Natural killer cell treated with Interleukin-12 subunit alpha and Interleukin-12 subunit beta and Interleukin-15 and Interleukin-18, amount 100 ng/mL, for 72 hours (primary cell): ENCODE measurements at regions not wholly inside any gene's neighbourhood (a gene's known extent, or its start where the extent isn't known, plus 50 kb on each side); places are given as distances from the start of the nearest gene placed in this dataset.

Source experiments
- ATAC-seq, 2 donors: fragments of 150-1000 bp; cut with Tn5 transposase in 1 of 2; sonication (Bioruptor Pico), chemical (Tn5 transposase) in 1 of 2; 2 replicates each; pipeline ENCODE4 v1.10.0; 2021
- DNase-seq: peaks from one replicate; pipeline ENCODE4 v3.0.0; 2022; ENCODE audit warnings: low spot score
- H3K27ac Mint-ChIP-seq, 2 donors: 1 replicate in 1 of 2; 2 replicates in 1 of 2; pipeline ENCODE4 v1.8.0; 2022; ENCODE audit warnings: mixed read lengths in 2 of 2, mild to moderate bottlenecking in 1 of 2, moderate library complexity in 1 of 2
- H3K27me3 Mint-ChIP-seq, 2 donors: 1 replicate in 1 of 2; 2 replicates in 1 of 2; pipeline ENCODE4 v1.8.0; 2022; ENCODE audit warnings: mixed read lengths in 2 of 2
- H3K36me3 Mint-ChIP-seq: one replicate; pipeline ENCODE4 v1.8.0; 2022; ENCODE audit warnings: mixed read lengths
- H3K4me1 Mint-ChIP-seq, 2 donors: 1 replicate in 1 of 2; 2 replicates in 1 of 2; pipeline ENCODE4 v1.8.0; 2022; ENCODE audit warnings: low read depth in 2 of 2, mixed read lengths in 2 of 2, mild to moderate bottlenecking in 1 of 2
- H3K4me3 Mint-ChIP-seq: one replicate; pipeline ENCODE4 v1.8.0; 2022; ENCODE audit warnings: mixed read lengths
- H3K9me3 Mint-ChIP-seq: 2 replicates; pipeline ENCODE4 v1.8.0; 2022; ENCODE audit warnings: mixed read lengths

DNA sequence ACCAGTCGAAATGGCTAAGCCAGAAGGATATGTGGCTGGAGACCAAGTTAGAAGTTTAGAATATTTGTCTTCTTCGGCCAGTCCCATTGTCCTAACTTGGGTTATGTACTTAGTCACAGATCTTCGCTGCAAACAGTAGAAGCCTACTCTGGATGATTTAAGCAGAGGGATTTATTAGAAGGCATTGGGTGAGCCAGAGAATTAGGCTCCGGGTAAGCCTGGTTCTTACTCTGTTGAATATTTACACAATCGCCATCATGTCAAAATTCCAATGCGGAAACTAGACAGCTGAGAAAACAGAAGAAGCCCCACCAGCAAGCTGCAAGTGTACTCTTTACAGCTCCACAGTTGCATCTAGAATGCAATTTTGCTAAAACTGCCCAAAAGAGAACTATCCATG, 276.6 kb downstream of the CMPK2 start:
- Mint-ChIP-seq H3K36me3 (no peaks in the 10 kb centered on the region), H3K27ac (no peak overlapping the region), H3K4me3 (no peak overlapping the region), H3K9me3 (peaks cover 4% of the 10 kb centered on the region), H3K27me3 (peaks cover 0 to 8% of the 10 kb centered on the region in 2 donors), H3K4me1 (no peaks in the 10 kb centered on the region)
- no peak for DNase-seq
- ATAC-seq, result no peak

DNA sequence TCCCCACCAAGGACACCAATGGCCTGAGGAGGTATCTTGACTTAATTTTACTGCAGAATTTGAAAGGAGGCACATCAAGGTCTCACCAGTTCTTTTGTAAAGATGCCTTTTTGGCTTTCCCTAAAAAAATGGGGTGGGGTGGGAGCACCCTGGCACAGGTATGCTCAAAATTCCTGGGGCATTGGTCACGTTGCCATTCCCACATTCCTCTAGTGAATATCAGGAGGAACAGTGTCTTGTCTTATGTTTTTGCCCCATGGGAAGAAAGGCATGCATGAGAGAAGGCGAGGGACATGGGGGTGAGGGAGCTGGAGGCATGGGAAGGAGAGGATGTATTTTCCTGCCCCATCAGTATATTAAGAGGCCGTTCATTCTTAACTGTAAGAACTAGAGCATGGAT, 275.3 kb downstream of the CMPK2 start:
- Mint-ChIP-seq H3K4me3 (no peak overlapping the region), H3K4me1 (no peaks in the 10 kb centered on the region), H3K36me3 (no peaks in the 10 kb centered on the region), H3K27me3 (peaks cover 0 to 8% of the 10 kb centered on the region in 2 donors), H3K9me3 (peaks cover 4% of the 10 kb centered on the region), H3K27ac (no peak overlapping the region)
- no peak for ATAC-seq
- no peak for DNase-seq

DNA sequence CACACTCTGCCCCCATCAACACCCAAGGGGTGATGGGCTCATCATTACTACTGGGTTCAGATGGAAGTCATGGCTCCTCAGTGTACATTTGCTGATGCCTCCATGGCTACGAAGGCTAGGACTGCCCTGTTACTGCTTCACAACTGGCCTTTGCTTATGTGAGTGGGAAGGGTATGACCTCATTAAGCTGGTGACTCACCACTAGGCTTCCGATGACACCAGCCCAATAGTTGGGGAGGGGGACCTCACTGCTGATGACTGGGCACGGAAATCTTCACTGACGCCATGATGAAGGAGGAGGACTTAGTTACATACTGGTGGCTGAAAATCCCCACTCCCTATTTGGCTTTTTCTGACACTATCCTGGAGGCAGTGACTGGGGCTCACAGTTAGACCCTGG, 263.2 kb downstream of the CMPK2 start:
- Mint-ChIP-seq H3K27me3 (no peaks in the 10 kb centered on the region), H3K9me3 (no peaks in the 10 kb centered on the region), H3K36me3 (no peaks in the 10 kb centered on the region), H3K4me1 (no peaks in the 10 kb centered on the region), H3K4me3 (no peak overlapping the region), H3K27ac (no peak overlapping the region)
- no peak for DNase-seq
- ATAC-seq, result no peak

GRCh38 chr2:6605836-6606505, 259.7 kb downstream of the CMPK2 start:
- no peak for ATAC-seq

GRCh38 chr2:6617794-6618193, 247.9 kb downstream of the CMPK2 start:
- H3K4me1 Mint-ChIP-seq, result no peaks in the 10 kb centered on the region
- peaks cover 0 to 6% of the 10 kb centered on the region in 2 donors for H3K27me3 Mint-ChIP-seq
- H3K9me3 Mint-ChIP-seq, result peaks cover 7% of the 10 kb centered on the region
- H3K4me3 Mint-ChIP-seq, result no peak overlapping the region
- no peaks in the 10 kb centered on the region for H3K36me3 Mint-ChIP-seq
- no peak overlapping the region for H3K27ac Mint-ChIP-seq
- DNase-seq, result no peak
- ATAC-seq, result no peak

More at GRCh38 chr2:6605836-6606505, 259.7 kb downstream of the CMPK2 start:
- DNase-seq, result no peak
- H3K9me3 Mint-ChIP-seq, result peaks cover 2% of the 10 kb centered on the region
- H3K4me3 Mint-ChIP-seq, result no peak overlapping the region
- no peaks in the 10 kb centered on the region for H3K36me3 Mint-ChIP-seq
- H3K27me3 Mint-ChIP-seq, result no peaks in the 10 kb centered on the region
- H3K4me1 Mint-ChIP-seq, result no peaks in the 10 kb centered on the region
- H3K27ac Mint-ChIP-seq, result no peak overlapping the region

DNA sequence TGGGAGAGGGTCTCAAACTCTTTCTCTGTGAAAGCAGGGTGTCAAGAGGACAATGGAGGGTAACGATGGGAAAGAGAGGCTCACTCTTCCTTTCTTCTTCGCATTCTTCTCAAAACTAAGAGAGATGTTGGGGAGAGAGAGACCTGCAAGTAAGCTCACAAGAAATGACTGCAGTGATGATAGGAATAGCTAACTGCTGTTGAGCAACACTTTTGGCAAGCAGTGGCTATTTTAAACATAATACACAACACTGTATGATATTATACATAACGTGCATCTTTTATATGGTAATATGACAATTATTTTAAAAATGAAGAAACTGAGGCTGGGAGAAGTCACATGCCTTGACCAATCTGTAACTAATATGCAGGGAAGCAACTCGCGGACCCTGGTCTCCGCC, 247.5 kb downstream of the CMPK2 start:
- ATAC-seq (no peak), DNase-seq (no peak)
- Mint-ChIP-seq H3K9me3 (peaks cover 4% of the 10 kb centered on the region), H3K4me3 (no peak overlapping the region), H3K27me3 (peaks cover 0 to 6% of the 10 kb centered on the region in 2 donors), H3K36me3 (no peaks in the 10 kb centered on the region), H3K4me1 (no peaks in the 10 kb centered on the region), H3K27ac (no peak overlapping the region)

DNA sequence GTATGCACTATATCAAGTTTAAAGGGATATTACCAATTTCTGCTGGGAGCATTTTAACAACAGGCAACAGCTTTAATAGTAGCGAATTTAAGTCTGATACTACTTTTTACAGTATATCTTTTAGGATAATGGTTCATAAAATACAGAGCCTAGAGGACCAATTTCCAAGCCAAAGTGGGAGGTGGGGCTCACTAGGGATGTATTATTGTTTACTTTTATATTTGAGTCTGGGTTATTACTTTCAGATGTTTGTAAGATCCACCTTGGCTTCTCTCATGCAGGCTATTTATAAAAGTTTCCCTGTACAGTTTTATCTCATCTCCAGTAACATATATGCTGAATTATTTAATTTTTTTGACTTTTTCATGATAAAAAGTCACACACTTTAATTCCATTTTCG, 242.0 kb downstream of the CMPK2 start:
- H3K36me3 Mint-ChIP-seq, result no peaks in the 10 kb centered on the region

GRCh38 chr2:6626401-6627012, 239.2 kb downstream of the CMPK2 start:
- no peak overlapping the region for H3K27ac Mint-ChIP-seq
- no peaks in the 10 kb centered on the region for H3K4me1 Mint-ChIP-seq
- ATAC-seq, result no peak
- DNase-seq, result no peak
- H3K9me3 Mint-ChIP-seq, result no peaks in the 10 kb centered on the region
- no peaks in the 10 kb centered on the region for H3K36me3 Mint-ChIP-seq
- no peak overlapping the region for H3K4me3 Mint-ChIP-seq
- H3K27me3 Mint-ChIP-seq, result peaks cover 0 to 23% of the 10 kb centered on the region in 2 donors

More for the DNA sequence above, 242.0 kb downstream of the CMPK2 start:
- Mint-ChIP-seq H3K4me1 (no peaks in the 10 kb centered on the region), H3K27ac (no peak overlapping the region), H3K4me3 (no peak overlapping the region), H3K9me3 (no peaks in the 10 kb centered on the region), H3K27me3 (peaks cover 0 to 6% of the 10 kb centered on the region in 2 donors)
- ATAC-seq, result no peak
- no peak for DNase-seq

DNA sequence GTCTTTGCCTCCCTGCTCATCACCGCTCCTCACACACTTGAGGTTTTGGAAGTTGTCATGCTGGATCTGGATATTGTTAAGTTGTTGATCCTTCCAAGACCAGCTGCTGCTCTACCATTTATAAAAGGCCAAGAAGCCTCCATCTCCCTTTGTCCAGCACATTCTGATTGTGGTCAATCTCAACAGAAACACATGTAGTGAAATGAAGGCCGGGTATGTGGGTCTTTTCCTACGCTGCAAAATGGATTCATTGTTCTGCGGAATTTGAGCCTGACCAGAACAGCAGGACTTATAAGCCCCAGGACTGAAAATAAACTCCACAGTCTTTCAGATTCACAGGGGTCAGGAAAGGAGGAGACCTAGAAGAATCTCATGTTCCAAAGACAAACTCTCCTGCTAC, 238.4 kb downstream of the CMPK2 start:
- H3K27me3 Mint-ChIP-seq, result peaks cover 0 to 23% of the 10 kb centered on the region in 2 donors
- no peaks in the 10 kb centered on the region for H3K4me1 Mint-ChIP-seq
- no peak overlapping the region for H3K4me3 Mint-ChIP-seq
- ATAC-seq (no peak), DNase-seq (no peak)
- H3K36me3 Mint-ChIP-seq, result no peaks in the 10 kb centered on the region
- H3K27ac Mint-ChIP-seq, result no peak overlapping the region
- H3K9me3 Mint-ChIP-seq, result no peaks in the 10 kb centered on the region

DNA sequence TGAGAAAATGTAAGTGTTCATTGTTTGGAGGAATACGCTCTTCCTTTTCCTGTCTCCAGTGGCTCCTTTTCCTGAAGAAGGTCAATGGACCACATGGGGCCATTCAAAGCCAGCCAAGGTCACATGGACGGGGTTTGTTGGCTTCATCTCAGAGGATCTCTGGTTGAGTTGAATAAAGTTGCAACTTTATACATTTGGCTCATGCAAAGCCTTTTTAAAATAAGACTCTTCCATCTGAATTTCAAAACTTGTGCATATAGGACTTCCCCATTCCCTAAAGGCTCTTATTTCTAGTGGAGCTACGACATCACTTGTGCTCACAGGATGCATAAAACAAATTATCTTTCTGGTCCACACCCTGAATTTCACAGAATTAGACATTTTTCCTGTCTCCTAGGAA, 235.5 kb downstream of the CMPK2 start:
- DNase-seq, result no peak
- H3K4me1 Mint-ChIP-seq, result no peaks in the 10 kb centered on the region
- H3K27ac Mint-ChIP-seq, result no peak overlapping the region
- H3K27me3 Mint-ChIP-seq, result peaks cover 0 to 23% of the 10 kb centered on the region in 2 donors
- no peak for ATAC-seq
- no peaks in the 10 kb centered on the region for H3K9me3 Mint-ChIP-seq
- no peaks in the 10 kb centered on the region for H3K36me3 Mint-ChIP-seq
- H3K4me3 Mint-ChIP-seq, result no peak overlapping the region

GRCh38 chr2:6635296-6635695, 230.4 kb downstream of the CMPK2 start:
- no peak overlapping the region for H3K27ac Mint-ChIP-seq
- peaks cover 0 to 15% of the 10 kb centered on the region in 2 donors for H3K27me3 Mint-ChIP-seq
- DNase-seq, result no peak
- H3K4me1 Mint-ChIP-seq, result no peaks in the 10 kb centered on the region
- H3K4me3 Mint-ChIP-seq, result no peak overlapping the region
- no peak for ATAC-seq
- H3K36me3 Mint-ChIP-seq, result no peaks in the 10 kb centered on the region
- H3K9me3 Mint-ChIP-seq, result no peaks in the 10 kb centered on the region

DNA sequence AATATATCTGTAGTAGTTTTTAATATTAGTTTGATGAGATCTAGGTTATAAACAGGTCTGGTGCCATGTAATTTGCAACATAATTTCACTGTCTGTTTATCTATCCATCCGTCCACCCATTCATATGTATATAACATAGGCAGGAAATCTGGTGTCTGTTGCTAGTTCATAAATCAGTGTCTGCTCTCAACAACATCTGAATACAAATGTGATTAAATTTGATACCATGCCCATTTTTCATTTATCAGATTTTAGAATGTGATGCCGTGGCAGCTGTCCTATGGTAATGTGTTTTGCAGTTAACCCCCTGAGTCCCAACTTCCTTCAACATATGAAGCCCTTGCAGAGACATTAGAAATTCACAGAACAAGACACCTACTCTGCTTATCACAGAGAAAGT, 228.4 kb downstream of the CMPK2 start:
- Mint-ChIP-seq H3K4me1 (no peaks in the 10 kb centered on the region), H3K27ac (no peak overlapping the region), H3K4me3 (no peak overlapping the region), H3K9me3 (no peaks in the 10 kb centered on the region), H3K27me3 (peaks cover 2 to 15% of the 10 kb centered on the region in 2 donors), H3K36me3 (no peaks in the 10 kb centered on the region)
- DNase-seq (no peak), ATAC-seq (no peak)

DNA sequence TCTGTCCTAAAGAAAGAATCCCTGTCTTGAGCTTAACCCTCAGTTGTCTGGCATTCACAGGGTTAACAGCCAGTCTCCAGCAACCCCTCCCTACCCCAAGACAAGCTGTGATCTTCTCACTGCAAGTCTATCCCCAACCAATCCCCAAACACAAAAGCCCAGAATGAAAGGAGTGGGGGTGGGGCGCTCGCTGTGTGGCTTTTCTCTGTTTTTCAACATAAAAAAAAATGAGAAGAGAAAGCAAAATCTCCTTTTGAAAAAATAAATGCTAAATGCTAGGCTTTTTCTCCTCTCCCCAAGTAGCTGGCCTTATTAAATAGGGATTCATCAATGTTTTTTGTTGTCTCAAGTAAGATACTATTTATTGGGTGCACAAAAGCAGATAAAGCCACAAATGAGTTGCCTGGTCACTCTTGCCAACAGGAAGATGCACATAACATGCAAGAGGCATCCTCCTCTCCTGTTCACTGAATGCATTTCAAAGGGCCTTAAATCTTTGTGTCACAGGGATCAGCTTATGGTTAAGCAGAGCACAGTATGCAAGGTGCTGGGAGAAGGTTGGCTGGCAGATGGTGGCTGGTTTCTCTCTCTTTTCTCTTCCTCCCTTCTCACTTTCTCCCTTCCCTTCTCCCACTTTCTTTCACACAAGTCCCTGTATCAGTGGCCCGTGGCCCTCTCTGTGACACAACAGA, 225.6 kb downstream of the CMPK2 start:
- ATAC-seq (no peak), DNase-seq (no peak)
- no peaks in the 10 kb centered on the region for H3K9me3 Mint-ChIP-seq
- no peak overlapping the region for H3K4me3 Mint-ChIP-seq
- no peaks in the 10 kb centered on the region for H3K36me3 Mint-ChIP-seq
- H3K27me3 Mint-ChIP-seq, result peaks cover 2 to 15% of the 10 kb centered on the region in 2 donors
- H3K27ac Mint-ChIP-seq, result no peak overlapping the region
- no peaks in the 10 kb centered on the region for H3K4me1 Mint-ChIP-seq

GRCh38 chr2:6640621-6641015, 225.1 kb downstream of the CMPK2 start:
- Mint-ChIP-seq H3K36me3 (no peaks in the 10 kb centered on the region), H3K9me3 (no peaks in the 10 kb centered on the region), H3K27me3 (peaks cover 2 to 15% of the 10 kb centered on the region in 2 donors), H3K4me1 (no peaks in the 10 kb centered on the region), H3K4me3 (no peak overlapping the region), H3K27ac (no peak overlapping the region)
- DNase-seq, result no peak
- ATAC-seq, result no peak
